PC-9 (cell line): ENCODE measurements at regions not wholly inside any gene's neighbourhood (a gene's known extent, or its start where the extent isn't known, plus 50 kb on each side); places are given as distances from the start of the nearest gene placed in this dataset.

Experiments used
- EZH2 ChIP-seq: fragments of 200-600 bp; sonication (generic); IDR thresholded peaks from 2 replicates; pipeline ENCODE4 v1.8.0; 2017; ENCODE audit warnings: antibody characterized with exemption, low read depth
- TF ChIP-seq, protein P1 (sequence below): fragments of 200-600 bp; sonication (generic); conservative IDR thresholded peaks from 2 replicates; pipeline ENCODE4 v1.6.1; 2017; ENCODE audit warnings: mixed run types, antibody characterized with exemption, mild to moderate bottlenecking, moderate library complexity

DNA sequence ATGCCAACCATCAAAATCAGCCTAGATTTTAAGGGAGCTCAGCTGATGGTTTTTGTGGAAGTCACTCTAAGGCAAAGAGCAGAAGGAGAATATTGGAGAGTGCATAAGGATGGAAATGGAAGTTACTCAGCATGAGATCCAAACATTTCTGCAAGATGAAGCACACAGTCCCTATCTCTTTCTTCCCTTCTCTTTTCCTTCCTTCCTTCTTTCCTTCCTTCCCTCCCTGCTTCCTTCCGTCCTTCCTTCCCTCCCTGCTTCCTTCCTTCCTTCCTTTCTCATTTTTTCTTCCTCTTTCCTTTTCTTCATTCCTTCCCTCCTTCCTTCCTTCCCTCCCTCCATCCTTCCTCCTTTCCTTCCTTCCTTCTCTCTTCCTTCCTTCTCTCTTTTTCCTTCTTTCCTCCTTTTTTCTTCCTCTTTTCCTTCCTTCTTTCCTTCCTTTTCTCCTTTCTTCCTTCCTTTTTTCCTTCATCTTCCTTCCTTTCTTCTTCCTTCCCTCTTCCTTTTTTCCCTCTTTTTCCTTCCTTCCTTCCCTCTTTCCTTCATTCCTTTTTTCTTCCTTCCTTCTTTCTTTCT is 727.9 kb upstream of the CDH2 start:
- TF ChIP-seq, protein P1, sequence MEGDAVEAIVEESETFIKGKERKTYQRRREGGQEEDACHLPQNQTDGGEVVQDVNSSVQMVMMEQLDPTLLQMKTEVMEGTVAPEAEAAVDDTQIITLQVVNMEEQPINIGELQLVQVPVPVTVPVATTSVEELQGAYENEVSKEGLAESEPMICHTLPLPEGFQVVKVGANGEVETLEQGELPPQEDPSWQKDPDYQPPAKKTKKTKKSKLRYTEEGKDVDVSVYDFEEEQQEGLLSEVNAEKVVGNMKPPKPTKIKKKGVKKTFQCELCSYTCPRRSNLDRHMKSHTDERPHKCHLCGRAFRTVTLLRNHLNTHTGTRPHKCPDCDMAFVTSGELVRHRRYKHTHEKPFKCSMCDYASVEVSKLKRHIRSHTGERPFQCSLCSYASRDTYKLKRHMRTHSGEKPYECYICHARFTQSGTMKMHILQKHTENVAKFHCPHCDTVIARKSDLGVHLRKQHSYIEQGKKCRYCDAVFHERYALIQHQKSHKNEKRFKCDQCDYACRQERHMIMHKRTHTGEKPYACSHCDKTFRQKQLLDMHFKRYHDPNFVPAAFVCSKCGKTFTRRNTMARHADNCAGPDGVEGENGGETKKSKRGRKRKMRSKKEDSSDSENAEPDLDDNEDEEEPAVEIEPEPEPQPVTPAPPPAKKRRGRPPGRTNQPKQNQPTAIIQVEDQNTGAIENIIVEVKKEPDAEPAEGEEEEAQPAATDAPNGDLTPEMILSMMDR = no peak
- no peak for TF ChIP-seq EZH2
